Panc1 (cell line): ENCODE measurements at regions not wholly inside any gene's neighbourhood (a gene's known extent, or its start where the extent isn't known, plus 50 kb on each side); places are given as distances from the start of the nearest gene placed in this dataset.

ENCODE experiments used
- ATAC-seq: fragments of 200-7000 bp; cut with Tn5 transposase; 2 replicates; pipeline ENCODE4 v1.9.1; 2020; ENCODE audit warnings: mild to moderate bottlenecking, moderate library complexity
- BruUV-seq: library from RNA; stranded (reverse); fragments of 400-500 nt; replicated peaks from 2 replicates; lab custom pipeline; 2021; lab: Mats Ljungman, UMichigan
- CTCF ChIA-PET: fragments of 300-600 bp; sonication (Branson Sonifier 250); formaldehyde crosslinking; loops from one replicate; lab custom pipeline; 2022; ENCODE audit warnings: antibody characterized with exemption; lab: Charles Lee
- POLR2A ChIA-PET: fragments of 300-600 bp; sonication (Branson Sonifier 250); formaldehyde crosslinking; loops from one replicate; lab custom pipeline; 2022; ENCODE audit warnings: antibody characterized with exemption; lab: Charles Lee
- DNase-seq: peaks from one replicate; pipeline ENCODE4 v3.0.0-alpha.2; 2010; ENCODE audit warnings: low read depth, low spot score
- H3K27ac ChIP-seq: 2 replicates; pipeline ENCODE4 v1.5.1; 2011; ENCODE audit warnings: mild to moderate bottlenecking, low read length, inconsistent platforms
- H3K27me3 ChIP-seq: fragments of 200-500 bp; sonication (Bioruptor generic); 2 replicates; pipeline ENCODE4 v1.6.0; 2014; ENCODE audit warnings: low read length, inconsistent platforms; ENCODE audit not compliant: control insufficient read depth, insufficient read depth
- H3K36me3 ChIP-seq: fragments of 200-500 bp; sonication (Bioruptor generic); 2 replicates; pipeline ENCODE4 v1.5.1; 2014; ENCODE audit warnings: inconsistent platforms, mild to moderate bottlenecking, low read length, moderate library complexity; ENCODE audit not compliant: control insufficient read depth, insufficient read depth
- H3K4me1 ChIP-seq: 2 replicates; pipeline ENCODE4 v1.5.1; 2011; ENCODE audit warnings: inconsistent platforms, mild to moderate bottlenecking, low read length, moderate library complexity; ENCODE audit not compliant: control insufficient read depth, insufficient read depth
- H3K4me3 ChIP-seq, 2 experiments: 2 replicates each; pipeline ENCODE4 v1.5.1; 2011 to 2012; ENCODE audit warnings: low read depth in 2 of 2, low read length in 2 of 2, mild to moderate bottlenecking in 2 of 2, inconsistent platforms in 1 of 2, moderate library complexity in 1 of 2
- H3K9me3 ChIP-seq: fragments of 200-500 bp; sonication (Bioruptor generic); 2 replicates; pipeline ENCODE4 v1.5.1; 2014; ENCODE audit warnings: low read depth, mild to moderate bottlenecking, inconsistent platforms, low read length, moderate library complexity; ENCODE audit not compliant: control insufficient read depth, insufficient read depth
- CTCF ChIP-seq: fragments of 450-650 bp; IDR thresholded peaks from 2 replicates; pipeline ENCODE4 v1.5.1; 2017; ENCODE audit warnings: mild to moderate bottlenecking
- POLR2AphosphoS5 ChIP-seq: IDR thresholded peaks from 2 replicates; pipeline ENCODE4 v1.6.1; 2012; ENCODE audit warnings: mild to moderate bottlenecking, low read depth, low read length, moderate library complexity
- REST ChIP-seq, 2 experiments: IDR thresholded peaks; 2 replicates each; pipeline ENCODE4 v1.6.1; 2011 to 2012; ENCODE audit warnings: low read depth in 2 of 2, control low read depth in 1 of 2, low read length in 1 of 2, mild to moderate bottlenecking in 1 of 2, moderate library complexity in 1 of 2; ENCODE audit not compliant: insufficient read depth in 1 of 2
- SIN3A ChIP-seq: IDR thresholded peaks from 2 replicates; pipeline ENCODE4 v1.6.1; 2012; ENCODE audit warnings: low read depth, mild to moderate bottlenecking, low read length, moderate library complexity, borderline replicate concordance; ENCODE audit not compliant: insufficient read depth
- TCF7L2 ChIP-seq: IDR thresholded peaks from 2 replicates; pipeline ENCODE4 v1.6.1; 2011; ENCODE audit warnings: mild to moderate bottlenecking, low read depth, low read length, inconsistent platforms
- in situ Hi-C: cut with HindIII; loops from 2 replicates; pipeline ENCODE4 v1.10.0; 2016; ENCODE audit warnings: low sequenced_read_pairs, low pct_unique_long_range_greater_than_20kb
- intact Hi-C: fragments of 100-400 bp; cut with micrococcal nuclease; formaldehyde crosslinking; loops from one replicate; pipeline ENCODE4 v1.10.0; 2022; ENCODE audit not compliant: unreplicated experiment

- in situ Hi-C loops: no loop called here
- Histone ChIP-seq H3K4me1 (no peaks in the 10 kb centered on the region), H3K27me3 (no peaks in the 10 kb centered on the region), H3K9me3 (peaks cover 26% of the 10 kb centered on the region), H3K27ac (no peak overlapping the region), H3K4me3 (no peak overlapping the region), H3K36me3 (no peaks in the 10 kb centered on the region)
- CTCF ChIA-PET: no interaction called here
- no peak for DNase-seq
- no TSS peak for BruUV-seq
- intact Hi-C loops: no loop called here
- POLR2A ChIA-PET: no interaction called here
- no peak for TF ChIP-seq REST (IDR thresholded peaks at IDR 0.05; ENCODE audit: insufficient read depth in 1 of 2, low read depth in 2 of 2, low read length in 1 of 2)
- no peak for TF ChIP-seq CTCF
- no peak for TF ChIP-seq POLR2AphosphoS5
- TF ChIP-seq TCF7L2: no peak
- TF ChIP-seq SIN3A: no peak
- ATAC-seq: no peak
Measured at GRCh38 chr10:83592337-83592935, 546.9 kb upstream of the GHITM start.

GRCh38 chr10:83603708-83604107, 535.6 kb upstream of the GHITM start:
- no TSS peak for BruUV-seq
- DNase-seq: no peak
- TF ChIP-seq POLR2AphosphoS5 (no peak), SIN3A (no peak), REST (IDR thresholded peaks at IDR 0.05; ENCODE audit: insufficient read depth in 1 of 2, low read depth in 2 of 2, low read length in 1 of 2) (no peak), TCF7L2 (no peak), CTCF (no peak)
- intact Hi-C loops: no loop called here
- ChIA-PET CTCF (no interaction called here), POLR2A (no interaction called here)
- Histone ChIP-seq H3K27ac (no peak overlapping the region), H3K36me3 (no peaks in the 10 kb centered on the region), H3K4me3 (no peak overlapping the region), H3K27me3 (no peaks in the 10 kb centered on the region), H3K4me1 (no peaks in the 10 kb centered on the region), H3K9me3 (no peaks in the 10 kb centered on the region)
- no peak for ATAC-seq
- in situ Hi-C loops: no loop called here
